BJ (cell line): ENCODE measurements at regions not wholly inside any gene's neighbourhood (a gene's known extent, or its start where the extent isn't known, plus 50 kb on each side); places are given as distances from the start of the nearest gene placed in this dataset.
A peak's percentile ranks its signal among the peaks of the same experiment; 100 is the strongest.

Experiments
- CTCF ChIA-PET: fragments of 350-600 bp; formaldehyde crosslinking; extraction: SDS; loops from one replicate; lab custom pipeline; 2021; ENCODE audit warnings: antibody characterized with exemption, inconsistent platforms; lab: Yijun Ruan, JAX
- POLR2A ChIA-PET: fragments of 300-600 bp; sonication (Branson Sonifier 250); formaldehyde crosslinking; extraction: SDS; loops from one replicate; lab custom pipeline; 2021; ENCODE audit warnings: antibody characterized with exemption; lab: Charles Lee
- DNase-seq: peaks from one replicate; pipeline ENCODE4 v3.0.0-alpha.2; 2011; ENCODE audit warnings: low read depth
- H3K27me3 ChIP-seq: 2 replicates; pipeline ENCODE4 v1.6.0; 2011; ENCODE audit warnings: low read length; ENCODE audit not compliant: control insufficient read depth, insufficient read depth
- H3K36me3 ChIP-seq: 2 replicates; pipeline ENCODE4 v1.5.1; 2011; ENCODE audit warnings: low read length; ENCODE audit not compliant: control insufficient read depth, insufficient read depth
- H3K4me3 ChIP-seq: 2 replicates; pipeline ENCODE4 v1.5.1; 2011; ENCODE audit warnings: low read depth, mild to moderate bottlenecking, control low read depth, low read length
- TF ChIP-seq, protein P1 (sequence below): IDR thresholded peaks from 2 replicates; pipeline ENCODE4 v1.5.1; 2011; ENCODE audit warnings: low read depth, mild to moderate bottlenecking, control low read depth, inconsistent platforms, low read length, moderate library complexity; ENCODE audit not compliant: insufficient read depth

DNA sequence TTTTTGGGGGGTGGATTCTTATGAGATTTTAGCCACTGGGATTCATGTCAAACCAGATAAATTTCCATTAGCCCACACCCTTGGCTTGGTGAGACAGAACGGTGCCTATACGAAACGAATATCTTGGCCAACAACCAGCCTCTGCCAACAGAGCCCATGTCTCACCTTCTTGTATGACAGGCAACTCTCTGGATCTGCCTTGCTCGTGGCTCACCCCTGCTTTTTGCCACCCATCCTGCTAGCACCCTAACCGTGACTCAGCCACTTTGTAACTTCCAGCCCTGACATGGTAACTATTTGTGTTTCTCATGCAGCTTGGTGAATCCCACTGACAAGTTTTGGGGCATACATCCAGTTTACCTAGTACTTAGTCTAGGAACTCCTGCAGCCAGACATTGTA lies 457.0 kb downstream of the SPATA31D1 start:
- no peak for DNase-seq
- Histone ChIP-seq H3K27me3 (no peaks in the 10 kb centered on the region), H3K4me3 (no peak overlapping the region), H3K36me3 (no peaks in the 10 kb centered on the region)
- ChIA-PET POLR2A (no interaction called here), CTCF (interaction anchor here (0.7 kb wide), 1 partner anchor 44 kb away, joined by 3 read pairs; no protein-coding TSS in a partner anchor)
- TF ChIP-seq, protein P1, sequence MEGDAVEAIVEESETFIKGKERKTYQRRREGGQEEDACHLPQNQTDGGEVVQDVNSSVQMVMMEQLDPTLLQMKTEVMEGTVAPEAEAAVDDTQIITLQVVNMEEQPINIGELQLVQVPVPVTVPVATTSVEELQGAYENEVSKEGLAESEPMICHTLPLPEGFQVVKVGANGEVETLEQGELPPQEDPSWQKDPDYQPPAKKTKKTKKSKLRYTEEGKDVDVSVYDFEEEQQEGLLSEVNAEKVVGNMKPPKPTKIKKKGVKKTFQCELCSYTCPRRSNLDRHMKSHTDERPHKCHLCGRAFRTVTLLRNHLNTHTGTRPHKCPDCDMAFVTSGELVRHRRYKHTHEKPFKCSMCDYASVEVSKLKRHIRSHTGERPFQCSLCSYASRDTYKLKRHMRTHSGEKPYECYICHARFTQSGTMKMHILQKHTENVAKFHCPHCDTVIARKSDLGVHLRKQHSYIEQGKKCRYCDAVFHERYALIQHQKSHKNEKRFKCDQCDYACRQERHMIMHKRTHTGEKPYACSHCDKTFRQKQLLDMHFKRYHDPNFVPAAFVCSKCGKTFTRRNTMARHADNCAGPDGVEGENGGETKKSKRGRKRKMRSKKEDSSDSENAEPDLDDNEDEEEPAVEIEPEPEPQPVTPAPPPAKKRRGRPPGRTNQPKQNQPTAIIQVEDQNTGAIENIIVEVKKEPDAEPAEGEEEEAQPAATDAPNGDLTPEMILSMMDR, result no peak

DNA sequence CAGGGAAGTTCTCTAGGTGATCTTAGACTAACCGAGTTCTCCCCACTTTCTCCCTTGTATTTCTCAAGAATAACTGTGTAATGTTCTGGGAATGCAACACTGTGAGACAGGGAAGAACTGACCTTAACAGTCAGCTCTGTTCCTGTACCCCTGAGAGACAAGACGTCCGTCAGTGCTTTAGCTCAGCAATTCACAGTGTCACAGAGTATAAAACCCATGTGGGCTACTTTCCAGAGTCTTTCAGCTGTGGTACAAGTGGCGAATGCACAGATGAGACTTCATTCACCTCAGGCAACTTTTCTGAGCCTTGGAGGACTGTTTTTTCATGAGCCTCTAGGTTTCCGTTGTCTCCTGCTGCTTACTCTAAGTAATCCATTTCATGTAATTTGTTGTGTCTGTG lies 458.8 kb downstream of the SPATA31D1 start:
- no peak for DNase-seq
- H3K36me3 ChIP-seq, result no peaks in the 10 kb centered on the region
- no peaks in the 10 kb centered on the region for H3K27me3 ChIP-seq
- ChIA-PET CTCF (no interaction called here), POLR2A (no interaction called here)
- no peak overlapping the region for H3K4me3 ChIP-seq
- TF ChIP-seq, protein P1, result no peak

DNA sequence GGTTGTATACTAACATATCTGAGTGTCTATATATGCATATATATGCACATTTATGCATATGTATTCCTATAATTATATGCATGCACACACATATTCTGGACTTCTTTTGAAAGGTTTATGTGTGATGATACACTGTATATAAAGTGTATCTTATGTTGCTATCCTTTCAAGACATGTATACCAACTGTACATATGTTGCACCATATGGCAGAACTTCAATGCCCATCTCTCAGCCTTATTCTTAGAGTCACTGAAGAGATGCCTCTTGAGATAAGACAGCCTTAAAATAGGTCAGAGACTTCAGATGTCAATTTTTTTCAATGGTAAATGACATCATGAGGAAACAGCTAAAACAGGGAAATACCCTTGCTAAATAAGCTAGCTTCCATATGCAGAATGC lies 461.4 kb downstream of the SPATA31D1 start:
- Histone ChIP-seq H3K27me3 (no peaks in the 10 kb centered on the region), H3K4me3 (no peak overlapping the region), H3K36me3 (no peaks in the 10 kb centered on the region)
- POLR2A ChIA-PET, result no interaction called here
- DNase-seq, result no peak
- TF ChIP-seq, protein P1, result no peak
- CTCF ChIA-PET, result no interaction called here

DNA sequence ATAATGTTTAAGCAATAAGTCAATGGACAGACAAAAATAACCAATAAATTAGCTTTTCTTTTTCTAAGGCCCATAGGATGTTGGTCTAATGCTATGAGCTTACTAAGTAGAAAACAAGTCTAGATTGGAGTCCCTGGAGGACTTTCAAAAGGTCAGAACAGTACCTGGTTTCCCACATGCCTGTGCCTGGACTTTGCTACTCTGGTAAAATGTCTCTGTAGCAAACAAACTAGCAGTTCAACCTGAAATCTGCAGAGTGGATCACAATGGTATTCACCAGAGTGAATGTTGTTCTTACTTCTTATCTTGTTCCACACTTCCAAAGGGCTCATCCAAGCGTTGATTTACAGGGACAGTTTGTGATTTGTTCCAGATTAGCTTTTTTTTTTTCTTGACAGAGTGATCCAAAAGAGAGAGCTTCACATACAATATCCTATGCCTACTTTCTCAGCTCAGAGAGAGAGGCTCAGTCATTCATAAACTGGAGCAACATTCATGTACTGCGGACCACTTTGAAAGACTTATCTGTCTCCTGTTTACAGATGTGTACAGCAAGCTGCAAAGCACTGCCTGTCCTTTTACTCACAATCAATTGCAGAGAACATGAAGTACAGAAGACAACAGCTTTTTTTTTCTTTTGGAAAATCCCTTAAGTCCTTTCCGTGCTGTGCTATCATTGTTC lies 466.1 kb downstream of the SPATA31D1 start:
- CTCF ChIA-PET, result no interaction called here

GRCh38 chr9:82456642-82457041 lies 468.1 kb downstream of the SPATA31D1 start:
- POLR2A ChIA-PET, result no interaction called here
- Histone ChIP-seq H3K36me3 (no peaks in the 10 kb centered on the region), H3K4me3 (no peak overlapping the region), H3K27me3 (no peaks in the 10 kb centered on the region)
- TF ChIP-seq, protein P1, result no peak
- DNase-seq, result peak; percentile 18
- CTCF ChIA-PET, result interaction anchor here (1.5 to 2.0 kb wide), 2 partner anchors 10 to 13 kb away, joined by 5 to 9 read pairs; no protein-coding TSS in a partner anchor

More for the DNA sequence above, 466.1 kb downstream of the SPATA31D1 start:
- POLR2A ChIA-PET, result no interaction called here
- TF ChIP-seq, protein P1, result no peak
- no peaks in the 10 kb centered on the region for H3K27me3 ChIP-seq
- no peak overlapping the region for H3K4me3 ChIP-seq
- DNase-seq, result no peak
- no peaks in the 10 kb centered on the region for H3K36me3 ChIP-seq
